CD14-positive monocyte (primary cell): ENCODE measurements at regions not wholly inside any gene's neighbourhood (a gene's known extent, or its start where the extent isn't known, plus 50 kb on each side); places are given as distances from the start of the nearest gene placed in this dataset.

Experiments
- DNase-seq, 3 donors: peaks; one replicate each; pipeline ENCODE4 v3.0.0-alpha.2; 2011 to 2022
- H2AFZ ChIP-seq: 2 replicates; pipeline ENCODE4 v1.6.0; 2012; ENCODE audit warnings: mild to moderate bottlenecking, low read depth, low read length, inconsistent platforms; ENCODE audit not compliant: insufficient read depth, poor library complexity, severe bottlenecking
- H3K27ac ChIP-seq, 2 donors: 1 replicate in 1 of 2; 2 replicates in 1 of 2; pipeline ENCODE4 v1.5.1; 2012 to 2013; ENCODE audit warnings: low read length in 2 of 2, control low read depth in 1 of 2, inconsistent platforms in 1 of 2, low read depth in 1 of 2, mild to moderate bottlenecking in 1 of 2
- H3K27me3 ChIP-seq, 2 donors: one replicate each; pipeline versions ENCODE4 v1.6.0 to v1.6.1; 2011 to 2013; ENCODE audit warnings: low read length in 2 of 2; ENCODE audit not compliant: control insufficient read depth in 2 of 2, insufficient read depth in 2 of 2
- H3K36me3 ChIP-seq, 2 donors: replicated peaks in 1 of 2; 1 replicate in 1 of 2; 2 replicates in 1 of 2; pipeline versions ENCODE4 v1.5.1 to v1.6.1; 2012 to 2013; ENCODE audit warnings: low read length in 2 of 2, control low read depth in 1 of 2, inconsistent platforms in 1 of 2, mild to moderate bottlenecking in 1 of 2; ENCODE audit not compliant: insufficient read depth in 2 of 2, control insufficient read depth in 1 of 2
- H3K4me1 ChIP-seq, 2 donors: 1 replicate in 1 of 2; 2 replicates in 1 of 2; pipeline versions ENCODE4 v1.5.1 to v1.6.1; 2012 to 2013; ENCODE audit warnings: low read length in 2 of 2, control low read depth in 1 of 2, inconsistent platforms in 1 of 2, mild to moderate bottlenecking in 1 of 2, moderate library complexity in 1 of 2; ENCODE audit not compliant: insufficient read depth in 2 of 2, control insufficient read depth in 1 of 2
- H3K4me2 ChIP-seq: replicated peaks from 2 replicates; pipeline ENCODE3; 2012; ENCODE audit warnings: low read length, moderate library complexity, mild to moderate bottlenecking; ENCODE audit not compliant: poor library complexity, severe bottlenecking; ENCODE audit errors: extremely low read depth
- H3K4me3 ChIP-seq, 3 experiments: fragments of 200-600 bp in 1 of 3; sonication (generic) in 1 of 3; replicated peaks in 1 of 3; 1 replicate in 2 of 3; 2 replicates in 1 of 3; pipeline ENCODE4 v1.5.1; 2011 to 2013; ENCODE audit warnings: low read length in 3 of 3, mild to moderate bottlenecking in 3 of 3, control low read depth in 2 of 3, low read depth in 2 of 3, inconsistent platforms in 1 of 3, moderate library complexity in 1 of 3
- H3K79me2 ChIP-seq: 2 replicates; pipeline ENCODE4 v1.6.0; 2012; ENCODE audit warnings: mild to moderate bottlenecking, control low read depth, inconsistent platforms, low read length, moderate library complexity; ENCODE audit not compliant: insufficient read depth
- H3K9ac ChIP-seq: 2 replicates; pipeline ENCODE4 v1.6.0; 2017; ENCODE audit warnings: low read length, mild to moderate bottlenecking; ENCODE audit not compliant: insufficient read depth, poor library complexity, severe bottlenecking
- H3K9me3 ChIP-seq, 2 donors: replicated peaks in 1 of 2; 1 replicate in 1 of 2; 2 replicates in 1 of 2; pipeline versions ENCODE4 v1.5.1 to v1.6.1; 2012 to 2013; ENCODE audit warnings: low read length in 2 of 2, control low read depth in 1 of 2; ENCODE audit not compliant: control insufficient read depth in 1 of 2, insufficient read depth in 1 of 2
- H4K20me1 ChIP-seq: 2 replicates; pipeline ENCODE4 v1.6.0; 2012; ENCODE audit warnings: mild to moderate bottlenecking, low read length, control low read depth, moderate library complexity; ENCODE audit not compliant: insufficient read depth
- H3K27ac Mint-ChIP-seq, 7 donors: one replicate each; pipeline ENCODE4 v1.8.0; 2020; ENCODE audit warnings: mild to moderate bottlenecking in 7 of 7, mixed read lengths in 7 of 7, moderate library complexity in 6 of 7, inconsistent platforms in 2 of 7
- H3K27me3 Mint-ChIP-seq, 3 donors: one replicate each; pipeline ENCODE4 v1.8.0; 2021 to 2022; ENCODE audit warnings: low read depth in 3 of 3, mild to moderate bottlenecking in 3 of 3, mixed read lengths in 3 of 3, moderate library complexity in 3 of 3, inconsistent platforms in 1 of 3
- H3K36me3 Mint-ChIP-seq, 2 donors: one replicate each; pipeline ENCODE4 v1.8.0; 2020; ENCODE audit warnings: mixed read lengths in 2 of 2, inconsistent platforms in 1 of 2, mild to moderate bottlenecking in 1 of 2
- H3K4me1 Mint-ChIP-seq: one replicate; pipeline ENCODE4 v1.8.0; 2020; ENCODE audit warnings: mild to moderate bottlenecking, mixed read lengths
- H3K4me3 Mint-ChIP-seq, 2 donors: one replicate each; pipeline ENCODE4 v1.8.0; 2020; ENCODE audit warnings: mild to moderate bottlenecking in 2 of 2, mixed read lengths in 2 of 2, moderate library complexity in 1 of 2
- H3K9me3 Mint-ChIP-seq, 7 donors: one replicate each; pipeline ENCODE4 v1.8.0; 2020 to 2022; ENCODE audit warnings: mixed read lengths in 7 of 7, mild to moderate bottlenecking in 6 of 7, moderate library complexity in 6 of 7, inconsistent platforms in 2 of 7
- CTCF ChIP-seq: fragments of 200-600 bp; IDR thresholded peaks from one replicate; pipeline ENCODE4 v1.8.0; 2022; ENCODE audit warnings: antibody characterized with exemption, mild to moderate bottlenecking
- WGBS: methylation state at CpG from one replicate; pipeline ENCODE4 v1.1.5; 2013; ENCODE audit warnings: missing lambda C conversion rate; ENCODE audit not compliant: insufficient coverage; 5-methylcytosine and 5-hydroxymethylcytosine counted together
- intact Hi-C, 2 donors: fragments of 100-400 bp; cut with micrococcal nuclease; formaldehyde crosslinking; loops; one replicate each; pipeline versions ENCODE4 v1.15.0 to v1.15.1; 2023

- peak in 2 of 3 donors; percentile 21 to 31 for DNase-seq
- H3K9me3 ChIP-seq = no peaks in the 10 kb centered on the region
- no peak overlapping the region for H3K27ac ChIP-seq
- H3K36me3 ChIP-seq = no peaks in the 10 kb centered on the region
- H3K4me3 ChIP-seq = peak overlapping the region in 1 of 3 experiments; percentile 46
- no peaks in the 10 kb centered on the region for H4K20me1 ChIP-seq
- H3K27me3 Mint-ChIP-seq = peaks cover 0 to 1% (median 0%) of the 10 kb centered on the region in 3 donors
- peak overlapping the region; percentile 86 for H3K4me2 ChIP-seq
- H3K79me2 ChIP-seq = no peaks in the 10 kb centered on the region
- WGBS = 22% methylated on average over 4 of the region's 12 CpGs
- H3K4me1 Mint-ChIP-seq = peaks cover 35% of the 10 kb centered on the region
- H3K36me3 Mint-ChIP-seq = no peaks in the 10 kb centered on the region
- peaks cover 0 to 3% (median 0%) of the 10 kb centered on the region in 7 donors for H3K9me3 Mint-ChIP-seq
- H3K4me1 ChIP-seq = peaks cover 36 to 37% of the 10 kb centered on the region in 2 donors
- H3K27ac Mint-ChIP-seq = peak overlapping the region in 1 of 7 donors; percentile 52
- H2AFZ ChIP-seq = peak overlapping the region; percentile 43
- intact Hi-C loops = loop anchor here (5.0 kb wide), 3 partner anchors 95 to 225 kb away; no protein-coding TSS in a partner anchor
- no peaks in the 10 kb centered on the region for H3K27me3 ChIP-seq
- no peak overlapping the region for H3K9ac ChIP-seq
- TF ChIP-seq CTCF = no peak
- peak overlapping the region; percentile 12 to 77 for H3K4me3 Mint-ChIP-seq
These were observed 126.9 kb upstream of the ZNF516 start for GRCh38 chr18:76621782-76622495.

- no peaks in the 10 kb centered on the region for H3K27me3 ChIP-seq
- H3K9ac ChIP-seq = no peak overlapping the region
- TF ChIP-seq CTCF = no peak
- peak overlapping the region; percentile 86 for H3K4me2 ChIP-seq
- no CpG with 5 or more reads among the region's 9 CpGs for WGBS
- H4K20me1 ChIP-seq = no peaks in the 10 kb centered on the region
- H3K4me3 ChIP-seq = peak overlapping the region in 1 of 3 experiments; percentile 46
- Mint-ChIP-seq H3K4me3 (no peak overlapping the region), H3K36me3 (no peaks in the 10 kb centered on the region), H3K9me3 (peaks cover 0 to 3% (median 0%) of the 10 kb centered on the region in 7 donors), H3K27ac (no peak overlapping the region), H3K27me3 (peaks cover 0 to 1% (median 0%) of the 10 kb centered on the region in 3 donors), H3K4me1 (peaks cover 35% of the 10 kb centered on the region)
- H3K9me3 ChIP-seq = no peaks in the 10 kb centered on the region
- no peaks in the 10 kb centered on the region for H3K79me2 ChIP-seq
- peaks cover 36 to 37% of the 10 kb centered on the region in 2 donors for H3K4me1 ChIP-seq
- intact Hi-C loops = loop anchor here (5.0 kb wide), 3 partner anchors 94 to 224 kb away; no protein-coding TSS in a partner anchor
- peak overlapping the region; percentile 43 for H2AFZ ChIP-seq
- H3K36me3 ChIP-seq = no peaks in the 10 kb centered on the region
- no peak for DNase-seq
- no peak overlapping the region for H3K27ac ChIP-seq
These were observed 126.2 kb upstream of the ZNF516 start for GRCh38 chr18:76621226-76621625.
